HG03064 (cell line): ENCODE measurements at regions not wholly inside any gene's neighbourhood (a gene's known extent, or its start where the extent isn't known, plus 50 kb on each side); places are given as distances from the start of the nearest gene placed in this dataset.
"Not testable (repeated sequence)": the region's sequence is repeated elsewhere in the genome, so short reads cannot be mapped to it uniquely, and the experiment has no call there.

Source experiments
- ATAC-seq: cut with Tn5 transposase; IDR thresholded peaks from one replicate; pipeline ENCODE4 v1.9.1; 2021; ENCODE audit warnings: low read depth; ENCODE audit not compliant: unreplicated experiment

DNA sequence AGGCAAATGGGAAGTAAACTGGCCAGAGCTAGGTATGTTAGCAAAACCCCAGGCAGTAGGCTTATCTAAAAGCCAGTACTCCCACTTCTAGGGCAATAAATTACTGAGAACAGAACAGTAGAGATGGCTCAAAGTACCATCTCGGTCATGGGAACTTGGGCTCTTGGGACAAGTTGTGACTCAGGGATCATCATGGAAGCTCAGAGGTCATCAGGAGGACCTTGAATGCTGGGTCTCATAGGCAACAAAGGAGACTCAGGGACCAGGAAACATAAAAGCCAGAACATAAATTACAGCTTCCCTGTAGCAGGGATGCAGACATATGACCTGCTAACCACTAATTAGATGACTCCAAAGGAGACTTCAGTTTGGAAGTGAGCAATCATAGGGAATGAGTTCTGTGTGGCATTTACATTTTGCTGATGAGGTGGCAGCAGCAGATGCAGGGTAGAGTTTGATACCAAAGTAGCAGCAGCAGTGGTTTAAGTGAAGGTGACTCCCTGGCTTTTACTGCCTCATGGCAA lies 97.6 kb upstream of the SCAF11 start:
- no peak for ATAC-seq

DNA sequence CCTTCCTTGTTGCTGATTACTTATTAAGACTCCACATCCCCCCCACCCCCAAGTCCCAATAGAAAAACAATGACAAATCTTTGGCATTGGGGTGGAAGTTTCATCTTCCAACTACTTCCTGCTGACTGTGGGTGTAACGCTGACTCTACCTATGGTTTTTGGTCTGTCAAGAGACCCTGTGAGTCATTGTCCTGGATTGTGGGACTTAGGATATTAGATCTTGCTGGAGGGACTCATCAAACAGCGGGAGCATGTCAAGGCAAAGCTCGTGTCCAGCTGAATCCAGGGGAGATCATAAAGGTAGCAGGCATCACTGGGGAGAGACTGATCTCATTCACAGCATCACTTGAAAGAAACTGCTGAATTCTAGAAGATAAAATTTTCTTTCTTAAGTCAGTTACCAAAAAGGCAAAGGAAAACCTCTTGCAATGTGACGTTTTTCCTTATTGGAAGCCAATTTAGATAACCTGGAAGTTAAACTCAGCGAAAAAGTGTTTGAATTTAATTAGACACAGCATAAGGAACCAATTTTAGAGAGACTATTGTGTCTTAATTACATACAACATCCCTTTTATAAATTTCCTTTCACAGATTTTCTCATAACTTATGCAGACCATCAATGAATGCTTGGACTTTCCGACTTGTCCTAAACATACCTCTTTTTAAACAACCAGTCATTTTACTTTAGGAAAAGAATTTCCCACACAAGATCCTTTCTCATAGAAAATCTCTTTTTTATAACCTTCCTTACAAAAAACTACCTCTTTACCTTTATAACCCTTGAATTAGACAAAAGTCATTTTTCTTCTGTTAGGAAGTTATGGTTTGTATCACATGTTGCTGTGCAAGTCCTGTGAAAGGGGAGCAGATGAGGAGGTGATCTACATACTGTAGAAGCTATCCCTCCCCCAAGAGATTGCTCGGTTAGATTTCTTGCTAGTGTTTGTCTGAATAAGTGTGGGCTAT lies 94.6 kb upstream of the SCAF11 start:
- no peak for ATAC-seq

DNA sequence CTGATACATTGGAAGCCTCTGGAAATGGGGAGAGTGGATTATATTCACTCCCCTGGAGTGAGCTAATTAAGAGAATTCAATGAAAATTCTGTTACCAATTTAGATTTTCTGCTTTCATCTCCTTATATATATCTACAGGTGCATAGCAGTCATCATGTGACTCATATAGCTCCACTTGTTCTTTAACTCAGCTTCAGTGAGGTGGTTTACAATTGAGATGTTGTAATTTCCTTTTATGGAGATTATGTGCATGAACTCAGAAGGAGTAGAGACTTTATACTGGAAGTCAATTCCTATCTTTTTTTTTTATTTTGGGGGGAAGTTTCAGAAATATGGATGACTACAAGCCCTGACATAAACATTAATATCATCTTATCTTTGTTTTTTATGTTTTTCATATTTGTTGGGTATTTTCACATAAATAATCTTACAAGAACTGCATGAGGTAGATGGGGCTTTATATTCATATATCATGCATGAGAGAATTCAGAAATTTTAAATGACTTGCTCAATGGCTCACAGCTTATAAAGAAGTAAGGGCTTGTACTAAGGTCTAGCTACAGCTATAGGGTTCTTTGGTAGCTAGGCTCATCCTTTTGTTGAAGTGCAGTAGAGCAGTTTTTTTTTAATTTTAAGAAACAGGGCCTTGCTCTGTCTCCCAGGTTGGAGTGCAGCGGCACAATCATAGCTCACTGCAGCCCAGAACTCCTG lies 92.3 kb upstream of the SCAF11 start:
- no peak for ATAC-seq

DNA sequence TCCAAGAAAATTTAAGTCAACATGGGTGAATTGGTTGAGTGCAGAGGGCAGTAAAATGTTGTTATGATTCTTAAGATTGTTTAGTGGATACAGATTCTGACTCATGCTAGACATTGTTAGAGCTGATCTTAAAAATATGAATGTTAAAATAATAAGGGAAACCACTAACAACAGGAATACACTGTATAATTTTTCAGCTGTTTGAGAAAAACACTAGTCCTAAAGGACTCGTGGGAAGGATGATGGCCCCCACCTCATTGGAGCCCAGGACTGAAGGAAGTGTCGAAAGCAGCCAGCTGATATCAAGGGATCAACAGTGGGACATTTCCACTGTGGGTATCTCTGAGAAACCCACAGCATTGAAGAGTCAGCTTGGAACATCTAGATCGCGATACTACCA lies 82.9 kb upstream of the SCAF11 start:
- ATAC-seq = no peak

DNA sequence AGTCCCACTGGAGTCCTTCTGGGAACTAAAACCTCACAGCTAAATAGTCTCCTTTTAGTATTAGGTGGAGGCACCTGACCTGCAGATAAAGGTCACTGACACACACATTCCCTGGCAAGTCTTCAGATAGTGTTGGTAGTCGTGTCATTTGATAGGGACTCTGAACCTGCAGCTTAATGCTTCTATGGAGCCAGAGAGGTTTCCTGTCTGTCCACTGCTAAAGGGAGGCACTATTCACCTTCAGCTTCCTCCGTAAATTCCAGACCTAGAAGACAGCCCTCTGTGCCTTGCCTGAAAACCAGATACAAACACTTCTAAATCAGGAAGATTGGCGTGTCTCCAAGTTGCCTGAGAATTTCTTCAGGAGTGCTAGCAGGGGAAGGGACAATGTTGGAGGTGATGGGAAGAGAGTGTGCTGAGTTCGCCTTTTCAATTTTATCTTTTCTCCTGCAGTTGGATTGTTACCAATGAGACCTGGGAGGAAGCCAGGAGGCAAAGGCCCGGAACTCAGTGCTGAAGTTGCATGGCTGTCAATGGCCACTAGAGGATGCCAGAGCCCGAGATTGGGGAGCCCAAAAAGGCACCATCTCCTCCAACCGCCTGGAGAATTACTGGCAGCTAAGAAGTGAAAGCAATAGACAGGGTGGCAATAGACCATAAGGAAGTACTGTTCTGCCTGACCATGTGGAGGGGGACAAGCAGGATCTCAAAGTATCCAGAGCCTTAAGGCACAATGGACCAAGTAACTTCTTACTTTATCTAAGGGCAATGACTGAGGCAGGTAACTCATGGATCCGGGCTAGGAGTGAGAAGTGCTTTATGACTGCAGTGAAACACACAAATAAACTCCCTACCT lies 81.6 kb upstream of the SCAF11 start:
- ATAC-seq = no peak

DNA sequence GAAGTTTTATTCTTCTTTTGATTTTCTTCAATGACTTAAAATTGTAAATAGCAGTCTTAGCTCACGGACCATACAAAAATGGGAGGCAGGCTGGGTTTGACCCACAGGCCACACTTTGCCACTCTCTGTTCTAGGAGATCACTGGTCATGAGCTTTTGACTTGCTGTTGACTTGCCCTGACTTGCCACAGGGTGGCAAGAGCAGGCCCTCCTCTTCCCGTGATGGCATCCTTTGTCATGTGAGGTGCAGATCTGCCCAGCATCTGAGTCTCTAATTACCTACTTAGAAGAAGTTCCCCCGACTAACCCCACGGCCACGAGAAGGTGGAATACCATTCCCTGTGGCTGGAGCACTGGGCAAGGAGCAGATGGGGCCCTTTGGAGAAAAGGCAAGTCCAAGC lies 81.0 kb upstream of the SCAF11 start:
- no peak for ATAC-seq

DNA sequence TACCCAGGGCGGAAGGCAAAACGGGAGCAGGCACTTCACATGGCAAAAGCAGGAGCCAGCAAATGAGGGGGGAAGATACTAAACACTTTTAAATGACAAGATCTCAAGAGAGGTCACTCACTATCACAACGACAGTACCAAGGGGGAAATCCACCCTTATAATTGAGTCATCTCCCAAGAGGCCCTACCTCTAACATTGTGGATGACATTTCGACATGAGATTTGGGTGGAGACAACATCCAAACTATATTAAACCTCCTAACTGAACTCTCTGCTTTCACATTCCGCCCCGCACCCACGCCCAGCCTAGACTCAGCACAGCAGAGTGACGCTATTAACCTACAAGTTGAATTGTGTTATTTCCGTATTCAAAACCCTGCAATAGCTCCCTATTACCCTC lies 76.7 kb upstream of the SCAF11 start:
- ATAC-seq = no peak

DNA sequence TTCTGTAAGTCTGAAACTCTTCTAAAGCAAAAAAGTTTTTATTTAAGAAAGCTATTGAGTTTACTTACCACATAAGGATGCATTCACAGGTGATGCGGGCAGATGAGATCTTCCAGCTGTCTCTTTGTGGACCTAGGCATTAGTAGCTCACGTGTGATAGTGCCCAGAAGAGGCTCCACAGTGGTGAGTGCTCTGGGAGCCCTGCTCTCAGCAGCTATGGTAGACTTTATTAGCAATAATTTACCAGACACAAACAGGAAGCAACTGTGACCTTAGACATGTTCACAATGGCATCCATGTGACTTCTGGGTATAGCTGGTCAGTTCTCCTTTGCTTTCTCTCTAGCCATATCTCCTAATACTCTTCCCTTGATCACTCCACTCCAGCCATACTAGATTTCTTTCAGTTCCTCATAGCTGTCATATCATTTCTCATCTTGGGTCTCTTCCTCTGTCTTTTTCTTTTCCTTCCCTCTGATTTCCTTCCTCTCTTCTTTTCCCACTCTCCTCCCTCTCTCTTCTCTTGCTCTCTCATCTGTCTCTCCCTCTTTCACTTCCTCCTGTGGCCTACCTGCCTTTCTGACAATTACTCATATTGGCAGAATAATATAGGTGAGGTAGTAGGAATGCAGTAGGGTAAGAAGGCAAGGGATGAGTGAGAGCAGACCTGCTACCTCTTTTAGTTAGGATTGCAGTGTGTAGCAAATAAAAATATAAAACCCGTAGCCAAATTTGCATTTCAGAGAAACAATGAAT lies 75.2 kb upstream of the SCAF11 start:
- peak; percentile 76 for ATAC-seq

DNA sequence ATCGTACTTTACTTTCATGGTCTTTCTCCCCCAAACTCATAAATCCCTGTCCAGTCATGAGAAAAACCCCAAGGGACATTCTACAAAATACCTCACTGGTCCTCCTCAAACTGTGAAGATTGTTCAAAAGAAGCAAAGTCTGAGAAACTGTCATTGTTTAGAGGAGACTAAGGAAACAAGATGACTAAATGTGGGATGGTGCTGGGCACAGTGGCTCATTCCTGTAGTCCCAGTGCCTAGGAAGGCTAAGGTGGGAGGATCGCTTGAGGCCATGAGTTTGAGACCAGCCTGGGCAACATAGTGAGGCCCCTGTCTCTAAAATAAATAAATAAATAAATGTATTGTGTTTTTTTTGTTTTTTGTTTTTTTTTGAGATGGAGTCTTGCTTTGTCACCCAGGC lies 74.2 kb upstream of the SCAF11 start:
- ATAC-seq = no peak

DNA sequence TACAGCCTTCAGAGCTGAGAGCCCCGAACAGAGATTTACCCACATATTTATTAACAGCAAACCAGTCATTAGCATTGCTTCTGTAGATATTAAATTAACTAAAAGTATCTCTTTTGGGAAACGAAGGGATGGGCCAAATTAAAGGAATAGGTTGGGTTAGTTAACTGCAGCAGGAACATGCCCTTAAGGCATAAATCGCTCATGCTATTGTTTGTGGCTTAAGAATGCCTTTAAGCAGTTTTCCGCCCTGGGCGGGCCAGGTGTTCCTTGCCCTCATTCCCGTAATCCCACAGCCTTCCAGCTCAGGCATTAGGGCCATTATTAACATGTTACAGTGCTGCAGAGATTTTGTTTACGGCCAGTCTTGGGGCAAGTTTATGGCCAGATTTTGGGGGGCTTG lies 68.3 kb upstream of the SCAF11 start:
- not testable (repeated sequence) for ATAC-seq

DNA sequence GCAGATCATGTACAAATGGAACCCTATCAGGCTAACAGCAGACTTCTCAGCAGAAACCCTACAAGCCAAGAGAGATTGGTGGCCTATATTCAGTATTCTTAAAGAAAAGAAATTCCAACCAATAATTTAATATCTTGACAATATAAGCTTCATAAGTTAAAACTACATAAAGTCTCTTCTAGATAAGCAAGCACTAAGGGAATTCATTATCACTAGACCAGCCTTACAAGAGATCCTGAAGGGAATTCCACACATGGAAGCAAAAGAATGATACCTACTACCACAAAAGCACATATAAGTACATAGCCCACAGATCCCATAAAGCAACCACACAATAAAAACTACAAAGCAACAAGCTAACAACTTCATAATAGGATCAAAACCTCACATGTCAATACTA lies 60.4 kb upstream of the SCAF11 start:
- ATAC-seq = no peak

DNA sequence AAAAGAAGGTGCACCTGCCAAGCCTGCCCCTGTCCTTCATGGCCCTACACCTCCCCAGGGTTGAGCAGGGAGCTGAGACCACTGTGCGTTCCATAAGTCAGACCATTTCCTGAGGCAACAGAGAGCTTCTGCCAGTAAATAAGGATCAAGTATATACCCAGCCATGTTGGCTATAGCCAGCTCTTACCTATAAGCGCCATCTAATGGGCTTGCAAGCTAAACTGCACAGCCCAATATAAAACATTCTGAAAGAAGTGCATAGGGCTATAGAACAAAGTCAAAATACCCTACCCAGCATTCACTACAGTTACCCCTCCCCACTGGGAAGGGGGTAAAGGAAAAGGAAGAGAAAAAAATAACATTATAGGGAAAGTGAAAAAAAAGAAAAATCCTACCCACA lies 59.3 kb upstream of the SCAF11 start:
- ATAC-seq = no peak

DNA sequence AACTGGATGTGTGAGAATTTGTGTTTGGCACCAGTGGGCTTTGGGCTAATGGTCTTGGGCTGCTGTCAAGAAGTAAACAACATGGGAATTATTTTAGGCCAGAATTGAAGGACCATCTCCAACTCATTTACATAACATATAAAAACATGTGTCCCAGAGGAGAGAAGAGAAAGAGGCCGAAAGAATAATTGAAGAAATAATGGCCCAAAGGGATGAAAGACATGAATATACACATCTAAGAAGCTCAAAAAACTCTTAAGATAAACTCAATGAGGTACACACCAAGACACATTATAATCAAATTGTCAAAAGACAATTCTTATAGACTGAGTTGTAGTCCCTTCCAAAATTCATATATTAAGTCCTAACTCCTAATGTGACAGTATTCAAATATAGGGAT lies 56.1 kb upstream of the SCAF11 start:
- ATAC-seq = no peak

DNA sequence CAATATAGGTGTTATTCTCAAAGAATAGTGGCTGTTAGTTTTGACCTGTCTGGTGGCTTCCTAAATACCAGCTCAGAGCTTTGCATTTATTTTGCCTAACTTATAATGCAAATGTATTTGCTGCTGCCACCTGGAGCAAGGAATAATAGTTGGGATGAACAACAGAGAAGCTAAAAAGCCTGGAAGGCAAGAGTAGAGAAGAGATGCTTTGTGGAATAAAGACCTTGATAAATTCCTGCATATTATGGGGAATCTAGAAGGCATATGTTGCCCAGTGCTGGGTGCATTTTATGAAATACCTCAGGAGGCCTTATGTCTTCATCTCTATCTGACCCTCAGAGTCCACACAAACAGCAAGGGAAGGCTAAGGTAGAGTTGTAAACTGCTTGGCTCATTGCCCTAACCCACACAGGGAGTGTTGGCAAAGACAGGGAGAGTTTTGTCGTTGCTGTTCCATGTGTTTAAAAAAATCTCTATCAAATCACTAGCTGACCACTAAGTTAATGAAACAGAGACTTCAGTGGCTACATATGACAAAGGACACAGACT lies 53.7 kb upstream of the SCAF11 start:
- ATAC-seq = no peak
